PC-9 (cell line): ENCODE measurements at regions not wholly inside any gene's neighbourhood (a gene's known extent, or its start where the extent isn't known, plus 50 kb on each side); places are given as distances from the start of the nearest gene placed in this dataset.

Experiments
- BruUV-seq: library from RNA; stranded (reverse); fragments of 400-500 nt; replicated peaks from 2 replicates; lab custom pipeline; 2021; lab: Mats Ljungman, UMichigan
- CTCF ChIA-PET: fragments of 300-600 bp; sonication (Branson Sonifier 250); formaldehyde crosslinking; loops from one replicate; lab custom pipeline; 2022; ENCODE audit warnings: antibody characterized with exemption; lab: Charles Lee
- POLR2A ChIA-PET: fragments of 300-600 bp; sonication (Branson Sonifier 250); formaldehyde crosslinking; loops from one replicate; lab custom pipeline; 2022; ENCODE audit warnings: antibody characterized with exemption; ENCODE audit not compliant: unreplicated experiment; lab: Charles Lee
- DNase-seq, 2 experiments: peaks; one replicate each; pipeline versions ENCODE4 v3.0.0 to v3.0.0-alpha.2; 2015 to 2022; ENCODE audit warnings: mixed read lengths in 1 of 2
- H2AFZ ChIP-seq: fragments of 200-600 bp; sonication (generic); 2 replicates; pipeline ENCODE4 v1.8.1; 2017; ENCODE audit warnings: antibody characterized with exemption
- H3F3A ChIP-seq: fragments of 200-600 bp; sonication (generic); 2 replicates; pipeline ENCODE4 v1.8.1; 2017; ENCODE audit warnings: antibody characterized with exemption, mild to moderate bottlenecking, low read depth; ENCODE audit not compliant: insufficient read depth
- H3K27ac ChIP-seq: fragments of 200-600 bp; sonication (generic); 2 replicates; pipeline ENCODE4 v1.6.1; 2016; ENCODE audit warnings: mixed run types
- H3K27me3 ChIP-seq: fragments of 200-600 bp; sonication (generic); 2 replicates; pipeline ENCODE4 v1.6.1; 2016; ENCODE audit warnings: low read depth, mixed run types; ENCODE audit not compliant: insufficient read depth
- H3K36me3 ChIP-seq: fragments of 200-600 bp; sonication (generic); 2 replicates; pipeline ENCODE4 v1.6.1; 2016; ENCODE audit warnings: low read depth, mixed run types
- H3K4me1 ChIP-seq: fragments of 200-600 bp; sonication (generic); replicated peaks from 2 replicates; pipeline ENCODE4 v1.6.1; 2016; ENCODE audit warnings: mixed run types; ENCODE audit not compliant: insufficient read depth
- H3K4me2 ChIP-seq: fragments of 200-600 bp; sonication (generic); 2 replicates; pipeline ENCODE4 v1.6.1; 2017; ENCODE audit warnings: mixed run types
- H3K4me3 ChIP-seq: fragments of 200-600 bp; sonication (generic); 2 replicates; pipeline ENCODE4 v1.6.1; 2016; ENCODE audit warnings: mixed run types
- H3K79me2 ChIP-seq: fragments of 200-600 bp; sonication (generic); 2 replicates; pipeline ENCODE4 v1.6.1; 2017; ENCODE audit warnings: low read depth, mixed run types
- H3K9me2 ChIP-seq: fragments of 200-600 bp; sonication (generic); 2 replicates; pipeline ENCODE4 v1.8.1; 2017; ENCODE audit warnings: mild to moderate bottlenecking; ENCODE audit not compliant: insufficient read depth
- H3K9me3 ChIP-seq: fragments of 200-600 bp; sonication (generic); 2 replicates; pipeline ENCODE4 v1.8.1; 2016; ENCODE audit warnings: low read depth; ENCODE audit not compliant: insufficient read depth
- H4K20me1 ChIP-seq: fragments of 200-600 bp; sonication (generic); 2 replicates; pipeline ENCODE4 v1.8.1; 2017; ENCODE audit not compliant: insufficient read depth
- CTCF ChIP-seq: fragments of 200-600 bp; sonication (generic); conservative IDR thresholded peaks from 2 replicates; pipeline ENCODE4 v1.6.1; 2017; ENCODE audit warnings: mixed run types, antibody characterized with exemption, mild to moderate bottlenecking, moderate library complexity
- EZH2 ChIP-seq: fragments of 200-600 bp; sonication (generic); IDR thresholded peaks from 2 replicates; pipeline ENCODE4 v1.8.0; 2017; ENCODE audit warnings: antibody characterized with exemption, low read depth
- intact Hi-C: fragments of 100-400 bp; cut with micrococcal nuclease; formaldehyde crosslinking; loops from one replicate; pipeline ENCODE4 v1.10.0; 2022; ENCODE audit not compliant: unreplicated experiment

GRCh38 chr7:38122501-38122900 lies 55.5 kb upstream of the STARD3NL start:
- Histone ChIP-seq H3K9me3 (no peaks in the 10 kb centered on the region), H3F3A (no peaks in the 10 kb centered on the region), H3K79me2 (no peaks in the 10 kb centered on the region), H3K4me2 (no peak overlapping the region), H3K27ac (no peak overlapping the region), H3K27me3 (no peaks in the 10 kb centered on the region), H3K4me3 (no peak overlapping the region), H4K20me1 (no peaks in the 10 kb centered on the region), H3K4me1 (no peaks in the 10 kb centered on the region), H2AFZ (no peak overlapping the region), H3K9me2 (no peaks in the 10 kb centered on the region), H3K36me3 (no peaks in the 10 kb centered on the region)
- POLR2A ChIA-PET: no interaction called here
- DNase-seq: no peak
- intact Hi-C loops: no loop called here
- TF ChIP-seq EZH2 (no peak), CTCF (no peak)
- CTCF ChIA-PET: no interaction called here
- BruUV-seq: no TSS peak

GRCh38 chr7:38123494-38123893 lies 54.6 kb upstream of the STARD3NL start:
- H3K9me2 ChIP-seq: no peaks in the 10 kb centered on the region
- POLR2A ChIA-PET: no interaction called here
- CTCF ChIA-PET: no interaction called here
- intact Hi-C loops: no loop called here
- no TSS peak for BruUV-seq
- no peak overlapping the region for H3K4me3 ChIP-seq
- H3F3A ChIP-seq: no peaks in the 10 kb centered on the region
- H3K4me2 ChIP-seq: no peak overlapping the region
- no peaks in the 10 kb centered on the region for H3K4me1 ChIP-seq
- H4K20me1 ChIP-seq: no peaks in the 10 kb centered on the region
- H3K9me3 ChIP-seq: no peaks in the 10 kb centered on the region
- no peak for DNase-seq
- no peaks in the 10 kb centered on the region for H3K36me3 ChIP-seq
- no peak overlapping the region for H2AFZ ChIP-seq
- no peaks in the 10 kb centered on the region for H3K79me2 ChIP-seq
- H3K27me3 ChIP-seq: no peaks in the 10 kb centered on the region
- H3K27ac ChIP-seq: no peak overlapping the region
- no peak for TF ChIP-seq EZH2
- TF ChIP-seq CTCF: no peak

- Histone ChIP-seq H3K4me1 (no peaks in the 10 kb centered on the region), H3K9me2 (no peaks in the 10 kb centered on the region; the same call in 1 of the 2 replicates), H3F3A (no peaks in the 10 kb centered on the region), H3K27ac (no peak overlapping the region), H3K79me2 (no peaks in the 10 kb centered on the region), H4K20me1 (no peaks in the 10 kb centered on the region), H2AFZ (no peak overlapping the region), H3K9me3 (no peaks in the 10 kb centered on the region), H3K36me3 (no peaks in the 10 kb centered on the region), H3K4me2 (no peak overlapping the region), H3K27me3 (peaks cover 19% of the 10 kb centered on the region), H3K4me3 (no peak overlapping the region)
- intact Hi-C loops: no loop called here
- BruUV-seq: no TSS peak
- ChIA-PET CTCF (interaction anchor here (0.6 kb wide), 1 partner anchor 214 kb away, joined by 6 read pairs; no protein-coding TSS in a partner anchor), POLR2A (no interaction called here)
- no peak for TF ChIP-seq EZH2
- no peak for TF ChIP-seq CTCF
- DNase-seq: no peak
These were observed 50.5 kb upstream of the STARD3NL start for GRCh38 chr7:38127216-38128207.
